ENCODE measurements at regions not wholly inside any gene's neighbourhood (a gene's known extent, or its start where the extent isn't known, plus 50 kb on each side); places are given as distances from the start of the nearest gene placed in this dataset.

GRCh38 chr17:72416905-72417304, 296.1 kb downstream of the SOX9 start:
- DNase-seq (ENCODE audit: low spot score): no peak
- H3K4me3 ChIP-seq (ENCODE audit: low read depth in 1 of 3, low read length in 3 of 3): no peak overlapping the region
- H3K27ac ChIP-seq (ENCODE audit: low read depth in 1 of 2, low read length in 2 of 2): no peak overlapping the region
- peaks cover 2 to 11% (median 5%) of the 10 kb centered on the region in 4 donors for H3K9me3 ChIP-seq (ENCODE audit: control insufficient read depth in 4 of 4, low read length in 3 of 4)
- no peaks in the 10 kb centered on the region for H3K4me1 ChIP-seq (ENCODE audit: control insufficient read depth in 4 of 4, insufficient read depth in 4 of 4, low read length in 3 of 4)
- H3K36me3 ChIP-seq (ENCODE audit: control insufficient read depth in 4 of 4, insufficient read depth in 3 of 4, low read depth in 1 of 4, low read length in 3 of 4): no peaks in the 10 kb centered on the region
- H3K27me3 ChIP-seq (ENCODE audit: control insufficient read depth in 4 of 4, insufficient read depth in 4 of 4, low read length in 3 of 4): no peaks in the 10 kb centered on the region
- no peak overlapping the region for H3K9ac ChIP-seq (ENCODE audit: low read depth in 1 of 2, low read length in 2 of 2)
- TF ChIP-seq MAX (IDR thresholded peaks at IDR 0.05): no peak
- TF ChIP-seq JUND (IDR thresholded peaks at IDR 0.05): no peak
- no peak for TF ChIP-seq RXRA (IDR thresholded peaks at IDR 0.05)
- TF ChIP-seq ATF3 (IDR thresholded peaks at IDR 0.05): no peak
- no peak for TF ChIP-seq CTCF (IDR thresholded peaks at IDR 0.05; ENCODE audit: low read depth, low read length, missing input control)
- TF ChIP-seq GABPA (IDR thresholded peaks at IDR 0.05 in 1 of 2, conservative IDR thresholded peaks at IDR 0.05 in 1 of 2): no peak
- no peak for TF ChIP-seq HNF4A (conservative IDR thresholded peaks at IDR 0.05)

- no peak for DNase-seq (ENCODE audit: low spot score)
- WGBS: 87% methylated on average over 2 of the region's 2 CpGs
- H3K27me3 ChIP-seq (ENCODE audit: control insufficient read depth in 4 of 4, insufficient read depth in 4 of 4, low read length in 3 of 4): no peaks in the 10 kb centered on the region
- no peaks in the 10 kb centered on the region for H3K36me3 ChIP-seq (ENCODE audit: control insufficient read depth in 4 of 4, insufficient read depth in 3 of 4, low read depth in 1 of 4, low read length in 3 of 4)
- H3K4me3 ChIP-seq (ENCODE audit: low read depth in 1 of 3, low read length in 3 of 3): no peak overlapping the region
- no peak overlapping the region for H3K9ac ChIP-seq (ENCODE audit: low read depth in 1 of 2, low read length in 2 of 2)
- no peak overlapping the region for H3K27ac ChIP-seq (ENCODE audit: low read depth in 1 of 2, low read length in 2 of 2)
- H3K4me1 ChIP-seq (ENCODE audit: control insufficient read depth in 4 of 4, insufficient read depth in 4 of 4, low read length in 3 of 4): no peaks in the 10 kb centered on the region
- no peak for TF ChIP-seq MAX (IDR thresholded peaks at IDR 0.05)
- TF ChIP-seq ATF3 (IDR thresholded peaks at IDR 0.05): no peak
- TF ChIP-seq SP1 (IDR thresholded peaks at IDR 0.05): no peak
- no peak for TF ChIP-seq HNF4G (IDR thresholded peaks at IDR 0.05)
- TF ChIP-seq NR2F2 (IDR thresholded peaks at IDR 0.05): no peak
- no peak for TF ChIP-seq FOXA2 (IDR thresholded peaks at IDR 0.05)
- TF ChIP-seq EGR1 (IDR thresholded peaks at IDR 0.05; ENCODE audit: low read depth in 2 of 2): no peak
- peaks cover 2 to 11% (median 5%) of the 10 kb centered on the region in 4 donors for H3K9me3 ChIP-seq (ENCODE audit: control insufficient read depth in 4 of 4, low read length in 3 of 4)
Observed at GRCh38 chr17:72417627-72418026, 296.8 kb downstream of the SOX9 start.

GRCh38 chr17:72419866-72420774, 299.3 kb downstream of the SOX9 start:
- H3K9ac ChIP-seq (ENCODE audit: low read depth in 1 of 2, low read length in 2 of 2): no peak overlapping the region
- no peak overlapping the region for H3K27ac ChIP-seq (ENCODE audit: low read depth in 1 of 2, low read length in 2 of 2)
- no peak overlapping the region for H3K4me3 ChIP-seq (ENCODE audit: low read depth in 1 of 3, low read length in 3 of 3)
- H3K27me3 ChIP-seq (ENCODE audit: control insufficient read depth in 4 of 4, insufficient read depth in 4 of 4, low read length in 3 of 4): no peaks in the 10 kb centered on the region
- TF ChIP-seq YY1 (IDR thresholded peaks at IDR 0.05): no peak
- no peak for DNase-seq (ENCODE audit: low spot score)
- no peaks in the 10 kb centered on the region for H3K4me1 ChIP-seq (ENCODE audit: control insufficient read depth in 4 of 4, insufficient read depth in 4 of 4, low read length in 3 of 4)
- 84% methylated on average over 11 of the region's 11 CpGs for WGBS
- H3K9me3 ChIP-seq (ENCODE audit: control insufficient read depth in 4 of 4, low read length in 3 of 4): peaks cover 2 to 11% (median 5%) of the 10 kb centered on the region in 4 donors
- H3K36me3 ChIP-seq (ENCODE audit: control insufficient read depth in 4 of 4, insufficient read depth in 3 of 4, low read depth in 1 of 4, low read length in 3 of 4): no peaks in the 10 kb centered on the region

Measured in liver (tissue), 8 donors.